SK-N-SH (cell line): ENCODE measurements at regions not wholly inside any gene's neighbourhood (a gene's known extent, or its start where the extent isn't known, plus 50 kb on each side); places are given as distances from the start of the nearest gene placed in this dataset.

Experiments
- CTCF ChIA-PET: fragments of 300-600, 350-600 bp; formaldehyde crosslinking; extraction: SDS; loops from one replicate; lab custom pipeline; 2021; lab: Yijun Ruan, JAX
- POLR2A ChIA-PET: fragments of 350-600 bp; sonication (Branson Sonifier 250); formaldehyde crosslinking; extraction: SDS; loops from one replicate; lab custom pipeline; 2020; ENCODE audit warnings: antibody characterized with exemption, inconsistent platforms; lab: Yijun Ruan, JAX
- DNase-seq: peaks from one replicate; pipeline ENCODE4 v3.0.0; 2012
- H2AFZ ChIP-seq: fragments of 200-600 bp; sonication (generic); 2 replicates; pipeline ENCODE4 v1.8.1; 2016; ENCODE audit warnings: antibody characterized with exemption, mild to moderate bottlenecking, low read depth
- H3F3A ChIP-seq: fragments of 200-600 bp; sonication (generic); replicated peaks from 2 replicates; pipeline ENCODE3; 2016; ENCODE audit warnings: antibody characterized with exemption, mild to moderate bottlenecking; ENCODE audit not compliant: insufficient read depth
- H3K27ac ChIP-seq, 2 experiments: fragments of 200-500 bp in 1 of 2; fragments of 200-600 bp in 1 of 2; sonication (Bioruptor generic) in 1 of 2; sonication (generic), shearing (Covaris generic) in 1 of 2; 2 replicates each; pipeline versions ENCODE4 v1.5.1 to v1.6.1; 2014 to 2016; ENCODE audit warnings: low read depth in 2 of 2, inconsistent platforms in 1 of 2, low read length in 1 of 2, mild to moderate bottlenecking in 1 of 2, mixed read lengths in 1 of 2
- H3K27me3 ChIP-seq: fragments of 200-600 bp; sonication (generic), shearing (Covaris generic); 2 replicates; pipeline ENCODE4 v1.6.1; 2016; ENCODE audit warnings: mixed run types; ENCODE audit not compliant: insufficient read depth
- H3K36me3 ChIP-seq, 2 experiments: fragments of 200-500 bp in 1 of 2; fragments of 200-600 bp in 1 of 2; sonication (Bioruptor generic) in 1 of 2; sonication (generic) in 1 of 2; replicated peaks in 1 of 2; 2 replicates each; pipeline versions ENCODE3 to v1.5.1; 2014 to 2016; ENCODE audit warnings: low read length in 1 of 2, mild to moderate bottlenecking in 1 of 2; ENCODE audit not compliant: insufficient read depth in 2 of 2, control insufficient read depth in 1 of 2
- H3K4me1 ChIP-seq, 2 experiments: fragments of 200-500 bp in 1 of 2; fragments of 200-600 bp in 1 of 2; sonication (Bioruptor generic) in 1 of 2; sonication (generic), shearing (Covaris generic) in 1 of 2; 2 replicates each; pipeline versions ENCODE4 v1.5.1 to v1.6.1; 2014 to 2016; ENCODE audit warnings: low read depth in 1 of 2, low read length in 1 of 2, mixed run types in 1 of 2; ENCODE audit not compliant: insufficient read depth in 2 of 2, control insufficient read depth in 1 of 2
- H3K4me2 ChIP-seq: fragments of 200-600 bp; sonication (generic), shearing (Covaris generic); 2 replicates; pipeline ENCODE4 v1.6.1; 2017; ENCODE audit warnings: mixed run types
- H3K4me3 ChIP-seq, 2 experiments: fragments of 200-500 bp in 1 of 2; fragments of 200-600 bp in 1 of 2; sonication (Bioruptor generic) in 1 of 2; sonication (generic), shearing (Covaris generic) in 1 of 2; 2 replicates each; pipeline versions ENCODE4 v1.5.1 to v1.8.1; 2014 to 2016; ENCODE audit warnings: low read depth in 2 of 2, inconsistent platforms in 1 of 2, low read length in 1 of 2, mild to moderate bottlenecking in 1 of 2, mixed read lengths in 1 of 2, moderate library complexity in 1 of 2
- H3K79me2 ChIP-seq: fragments of 200-600 bp; sonication (generic); 2 replicates; pipeline ENCODE4 v1.8.1; 2017; ENCODE audit warnings: mild to moderate bottlenecking; ENCODE audit not compliant: insufficient read depth
- H3K9ac ChIP-seq: fragments of 200-600 bp; sonication (generic); 2 replicates; pipeline ENCODE4 v1.6.1; 2017; ENCODE audit warnings: mixed run types
- H3K9me2 ChIP-seq: fragments of 200-600 bp; sonication (generic); 2 replicates; pipeline ENCODE4 v1.6.1; 2017; ENCODE audit warnings: mixed run types
- H3K9me3 ChIP-seq: fragments of 200-600 bp; sonication (generic); 2 replicates; pipeline ENCODE4 v1.6.1; 2017; ENCODE audit warnings: mixed run types, mild to moderate bottlenecking, moderate library complexity
- H4K20me1 ChIP-seq: fragments of 200-600 bp; sonication (generic); 2 replicates; pipeline ENCODE4 v1.6.1; 2017; ENCODE audit warnings: mild to moderate bottlenecking, mixed run types; ENCODE audit not compliant: insufficient read depth
- CHD2 ChIP-seq: fragments of 150-350 bp; IDR thresholded peaks from 2 replicates; pipeline ENCODE4 v1.6.1; 2018; ENCODE audit warnings: low read length; ENCODE audit not compliant: partially characterized antibody
- EZH2phosphoT487 ChIP-seq: fragments of 200-600 bp; sonication (generic); IDR thresholded peaks from 2 replicates; pipeline ENCODE4 v1.6.1; 2017; ENCODE audit warnings: low read depth, mixed run types, mild to moderate bottlenecking, antibody characterized with exemption, moderate library complexity, borderline replicate concordance
- FOXJ3 ChIP-seq: sonication (generic); formaldehyde crosslinking; IDR thresholded peaks from 2 replicates; pipeline ENCODE4 v1.5.1; 2020; ENCODE audit warnings: mild to moderate bottlenecking, missing genetic modification reagents
- REST ChIP-seq: IDR thresholded peaks from 2 replicates; pipeline ENCODE4 v1.6.1; 2012; ENCODE audit warnings: mild to moderate bottlenecking, low read depth, low read length, moderate library complexity
- RFX5 ChIP-seq: IDR thresholded peaks from 2 replicates; pipeline ENCODE4 v1.6.1; 2012; ENCODE audit warnings: mild to moderate bottlenecking, improper control_type of control experiment, low read length
- RXRA ChIP-seq: IDR thresholded peaks from 2 replicates; pipeline ENCODE4 v1.4.0; 2012; ENCODE audit warnings: low read depth, mild to moderate bottlenecking, borderline replicate concordance
- SMC3 ChIP-seq: IDR thresholded peaks from 2 replicates; pipeline ENCODE4 v1.6.1; 2012; ENCODE audit warnings: low read depth, low read length, improper control_type of control experiment
- TCF12 ChIP-seq: IDR thresholded peaks from 2 replicates; pipeline ENCODE4 v1.4.0; 2012
- TEAD4 ChIP-seq: IDR thresholded peaks from 2 replicates; pipeline ENCODE4 v1.4.0; 2012; ENCODE audit warnings: mild to moderate bottlenecking, borderline replicate concordance; ENCODE audit not compliant: insufficient read depth
- USF1 ChIP-seq: IDR thresholded peaks from 2 replicates; pipeline ENCODE4 v1.4.0; 2012; ENCODE audit warnings: low read depth, borderline replicate concordance
- USF2 ChIP-seq: fragments of 150-350 bp; IDR thresholded peaks from 2 replicates; pipeline ENCODE4 v1.6.1; 2017; ENCODE audit warnings: antibody characterized with exemption, low read length, low read depth, borderline replicate concordance
- YY1 ChIP-seq: IDR thresholded peaks from 2 replicates; pipeline ENCODE4 v1.4.0; 2012; ENCODE audit warnings: low read depth, mild to moderate bottlenecking
- WGBS: methylation state at CpG from one replicate; pipeline ENCODE4 v1.1.6; 2017; ENCODE audit warnings: low lambda C conversion rate; 5-methylcytosine and 5-hydroxymethylcytosine counted together
- TF ChIP-seq, protein P1 (sequence below): IDR thresholded peaks from 2 replicates; pipeline ENCODE4 v1.4.0; 2012; ENCODE audit warnings: low read depth, borderline replicate concordance
- TF ChIP-seq, protein P2 (sequence below): IDR thresholded peaks from 2 replicates; pipeline ENCODE4; 2012

DNA sequence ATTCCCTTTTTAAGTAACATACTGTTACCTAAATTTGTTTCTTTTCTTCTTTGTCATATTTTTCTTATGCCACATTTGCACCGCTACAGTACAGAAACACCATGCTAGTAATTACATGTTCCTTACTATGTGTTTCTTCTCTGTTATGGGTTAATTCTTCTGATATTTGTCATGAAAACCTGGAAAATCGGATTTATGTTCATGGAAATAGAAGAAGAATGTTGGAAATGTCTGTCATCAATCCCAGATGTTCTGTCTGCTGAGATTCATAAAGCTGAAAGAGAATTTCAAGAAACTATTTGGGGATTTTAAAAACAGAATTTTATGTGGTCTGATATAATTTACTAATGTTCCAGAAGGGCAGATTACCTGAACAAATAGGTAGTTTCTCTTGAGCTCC lies 305.2 kb upstream of the NREP start:
- CTCF ChIA-PET = no interaction called here

More for the DNA sequence above, 305.2 kb upstream of the NREP start:
- H3K4me1 ChIP-seq = peaks cover 4 to 34% of the 10 kb centered on the region in 2 experiments; a peak in 3 of 4 replicates
- no peaks in the 10 kb centered on the region for H3K79me2 ChIP-seq
- no peaks in the 10 kb centered on the region for H3F3A ChIP-seq
- POLR2A ChIA-PET = no interaction called here
- no peaks in the 10 kb centered on the region for H3K36me3 ChIP-seq
- no peaks in the 10 kb centered on the region for H3K27me3 ChIP-seq
- no peak overlapping the region for H3K4me2 ChIP-seq
- TF ChIP-seq CHD2 = no peak
- no peak for TF ChIP-seq RXRA
- TF ChIP-seq, protein P1, sequence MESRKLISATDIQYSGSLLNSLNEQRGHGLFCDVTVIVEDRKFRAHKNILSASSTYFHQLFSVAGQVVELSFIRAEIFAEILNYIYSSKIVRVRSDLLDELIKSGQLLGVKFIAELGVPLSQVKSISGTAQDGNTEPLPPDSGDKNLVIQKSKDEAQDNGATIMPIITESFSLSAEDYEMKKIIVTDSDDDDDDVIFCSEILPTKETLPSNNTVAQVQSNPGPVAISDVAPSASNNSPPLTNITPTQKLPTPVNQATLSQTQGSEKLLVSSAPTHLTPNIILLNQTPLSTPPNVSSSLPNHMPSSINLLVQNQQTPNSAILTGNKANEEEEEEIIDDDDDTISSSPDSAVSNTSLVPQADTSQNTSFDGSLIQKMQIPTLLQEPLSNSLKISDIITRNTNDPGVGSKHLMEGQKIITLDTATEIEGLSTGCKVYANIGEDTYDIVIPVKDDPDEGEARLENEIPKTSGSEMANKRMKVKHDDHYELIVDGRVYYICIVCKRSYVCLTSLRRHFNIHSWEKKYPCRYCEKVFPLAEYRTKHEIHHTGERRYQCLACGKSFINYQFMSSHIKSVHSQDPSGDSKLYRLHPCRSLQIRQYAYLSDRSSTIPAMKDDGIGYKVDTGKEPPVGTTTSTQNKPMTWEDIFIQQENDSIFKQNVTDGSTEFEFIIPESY = no peak
- TF ChIP-seq YY1 = no peak
- no peak for TF ChIP-seq USF2
- no peak for TF ChIP-seq TEAD4
- TF ChIP-seq TCF12 = no peak
- TF ChIP-seq FOXJ3 (CRISPR knock-in tag) = no peak
- no peak for TF ChIP-seq RFX5
- TF ChIP-seq SMC3 = no peak
- TF ChIP-seq, protein P2, sequence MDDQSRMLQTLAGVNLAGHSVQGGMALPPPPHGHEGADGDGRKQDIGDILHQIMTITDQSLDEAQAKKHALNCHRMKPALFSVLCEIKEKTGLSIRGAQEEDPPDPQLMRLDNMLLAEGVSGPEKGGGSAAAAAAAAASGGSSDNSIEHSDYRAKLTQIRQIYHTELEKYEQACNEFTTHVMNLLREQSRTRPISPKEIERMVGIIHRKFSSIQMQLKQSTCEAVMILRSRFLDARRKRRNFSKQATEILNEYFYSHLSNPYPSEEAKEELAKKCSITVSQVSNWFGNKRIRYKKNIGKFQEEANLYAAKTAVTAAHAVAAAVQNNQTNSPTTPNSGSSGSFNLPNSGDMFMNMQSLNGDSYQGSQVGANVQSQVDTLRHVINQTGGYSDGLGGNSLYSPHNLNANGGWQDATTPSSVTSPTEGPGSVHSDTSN = no peak
- no peak for TF ChIP-seq EZH2phosphoT487
- no peak for TF ChIP-seq REST
- TF ChIP-seq USF1 = no peak
- H4K20me1 ChIP-seq = no peaks in the 10 kb centered on the region
- peak overlapping the region in 1 of 2 experiments; percentile 16; a peak in 1 of 4 replicates for H3K27ac ChIP-seq
- H3K9ac ChIP-seq = no peak overlapping the region
- H3K9me2 ChIP-seq = no peaks in the 10 kb centered on the region
- DNase-seq = no peak
- H2AFZ ChIP-seq = no peak overlapping the region
- no peak overlapping the region for H3K4me3 ChIP-seq
- no peaks in the 10 kb centered on the region for H3K9me3 ChIP-seq
- WGBS = 69% methylated on average over 2 of the region's 2 CpGs
